ENCODE measurements at regions not wholly inside any gene's neighbourhood (a gene's known extent, or its start where the extent isn't known, plus 50 kb on each side); places are given as distances from the start of the nearest gene placed in this dataset.

- TF ChIP-seq CTCF (IDR thresholded peaks at IDR 0.05) (no peak), POLR2AphosphoS5 (IDR thresholded peaks at IDR 0.05) (no peak)
Measured at GRCh38 chr11:122323754-122324421, 207.9 kb upstream of the BLID start.
